ENCODE measurements at regions not wholly inside any gene's neighbourhood (a gene's known extent, or its start where the extent isn't known, plus 50 kb on each side); places are given as distances from the start of the nearest gene placed in this dataset.

DNA sequence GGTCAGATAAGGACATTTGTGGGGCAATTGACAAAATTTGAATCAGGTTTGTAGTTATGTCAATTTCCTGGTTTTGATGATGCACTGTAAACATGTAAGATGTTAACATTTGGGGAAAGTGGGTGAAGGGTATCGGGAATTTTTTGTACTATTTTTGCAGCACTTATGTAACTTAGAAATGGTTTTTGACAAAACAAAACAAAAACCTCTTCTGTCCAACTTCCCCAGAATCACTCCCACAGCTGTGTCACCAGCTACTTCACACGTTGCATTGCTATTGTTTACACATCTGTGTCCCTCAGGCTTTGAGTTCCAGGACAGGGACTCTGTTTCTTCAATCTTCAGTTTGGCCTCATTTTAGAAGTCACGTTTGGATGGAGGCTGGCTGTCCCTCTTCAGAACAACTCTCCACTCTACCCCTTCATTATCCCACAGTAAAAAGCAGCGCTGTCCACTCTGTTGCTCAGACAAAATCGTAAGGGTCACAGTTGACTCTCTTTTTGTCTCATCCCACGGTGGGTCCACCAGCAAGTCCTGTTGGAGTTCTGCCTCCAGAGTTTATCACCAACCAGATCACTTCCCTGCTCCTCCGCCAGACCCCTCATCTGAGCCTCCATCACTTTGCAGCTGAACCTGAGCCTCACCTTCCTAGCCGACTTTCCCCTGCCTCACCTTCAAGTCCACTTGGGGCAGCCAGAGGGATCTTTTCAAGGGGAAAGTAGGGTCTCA lies 63.2 kb downstream of the NENF start:
- no peak for DNase-seq (ENCODE audit: extremely low spot score, unreplicated experiment)
- H3K4me3 Mint-ChIP-seq, result no peak overlapping the region
- no peaks in the 10 kb centered on the region for H3K36me3 Mint-ChIP-seq
- peaks cover 12% of the 10 kb centered on the region for H3K4me1 Mint-ChIP-seq (ENCODE audit: unreplicated experiment)
- TF ChIP-seq, protein P1, sequence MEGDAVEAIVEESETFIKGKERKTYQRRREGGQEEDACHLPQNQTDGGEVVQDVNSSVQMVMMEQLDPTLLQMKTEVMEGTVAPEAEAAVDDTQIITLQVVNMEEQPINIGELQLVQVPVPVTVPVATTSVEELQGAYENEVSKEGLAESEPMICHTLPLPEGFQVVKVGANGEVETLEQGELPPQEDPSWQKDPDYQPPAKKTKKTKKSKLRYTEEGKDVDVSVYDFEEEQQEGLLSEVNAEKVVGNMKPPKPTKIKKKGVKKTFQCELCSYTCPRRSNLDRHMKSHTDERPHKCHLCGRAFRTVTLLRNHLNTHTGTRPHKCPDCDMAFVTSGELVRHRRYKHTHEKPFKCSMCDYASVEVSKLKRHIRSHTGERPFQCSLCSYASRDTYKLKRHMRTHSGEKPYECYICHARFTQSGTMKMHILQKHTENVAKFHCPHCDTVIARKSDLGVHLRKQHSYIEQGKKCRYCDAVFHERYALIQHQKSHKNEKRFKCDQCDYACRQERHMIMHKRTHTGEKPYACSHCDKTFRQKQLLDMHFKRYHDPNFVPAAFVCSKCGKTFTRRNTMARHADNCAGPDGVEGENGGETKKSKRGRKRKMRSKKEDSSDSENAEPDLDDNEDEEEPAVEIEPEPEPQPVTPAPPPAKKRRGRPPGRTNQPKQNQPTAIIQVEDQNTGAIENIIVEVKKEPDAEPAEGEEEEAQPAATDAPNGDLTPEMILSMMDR (conservative IDR thresholded peaks at IDR 0.05), result no peak
- H3K27ac Mint-ChIP-seq, result no peak overlapping the region
- H3K9me3 Mint-ChIP-seq, result no peaks in the 10 kb centered on the region
- peaks cover 11% of the 10 kb centered on the region for H3K27me3 Mint-ChIP-seq

DNA sequence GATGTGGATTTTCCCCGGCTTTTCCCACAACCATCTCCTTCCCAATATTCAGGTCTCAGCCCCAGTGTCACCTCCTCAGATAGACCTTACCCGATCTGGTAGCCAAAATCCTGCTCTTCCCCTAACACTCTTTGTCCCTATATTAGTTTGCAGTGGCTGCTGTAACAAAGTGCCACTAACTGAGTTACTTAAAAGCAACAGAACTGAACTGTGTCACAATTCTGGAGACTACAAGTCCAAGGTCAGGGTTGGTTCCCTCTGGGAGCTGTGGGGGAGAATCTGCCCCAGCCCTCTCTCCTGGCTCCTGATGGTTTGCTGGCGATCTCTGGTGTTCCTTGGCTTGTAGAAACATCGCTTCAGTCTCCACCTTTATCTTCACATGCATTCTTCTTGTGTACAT lies 64.0 kb downstream of the NENF start:
- TF ChIP-seq, protein P1 (conservative IDR thresholded peaks at IDR 0.05), result no peak
- no peak for DNase-seq (ENCODE audit: extremely low spot score, unreplicated experiment)
- Mint-ChIP-seq H3K4me3 (no peak overlapping the region), H3K36me3 (no peaks in the 10 kb centered on the region), H3K27me3 (peaks cover 13% of the 10 kb centered on the region), H3K4me1 (ENCODE audit: unreplicated experiment) (peaks cover 12% of the 10 kb centered on the region), H3K9me3 (no peaks in the 10 kb centered on the region), H3K27ac (no peak overlapping the region)

DNA sequence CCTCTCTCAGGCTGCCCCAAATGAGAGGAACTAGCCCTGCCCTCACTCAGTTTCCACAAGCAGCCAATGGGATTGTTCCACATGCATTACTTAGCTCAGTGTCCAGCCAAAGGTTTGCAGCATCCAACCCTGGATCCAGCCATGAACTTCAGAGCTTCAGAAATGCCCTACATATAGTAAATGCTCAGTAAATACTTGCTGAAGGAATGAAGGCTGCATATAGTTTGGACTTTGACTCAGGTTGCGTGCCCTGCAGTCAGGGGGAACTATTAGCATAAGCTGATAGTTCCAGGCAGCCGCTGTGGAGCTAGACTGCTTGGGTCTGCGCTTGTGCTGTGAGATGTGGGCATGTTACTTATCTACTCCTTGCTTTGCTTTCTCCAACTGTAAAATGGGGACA lies 64.8 kb downstream of the NENF start:
- Mint-ChIP-seq H3K4me3 (no peak overlapping the region), H3K36me3 (no peaks in the 10 kb centered on the region), H3K9me3 (no peaks in the 10 kb centered on the region), H3K4me1 (ENCODE audit: unreplicated experiment) (peaks cover 12% of the 10 kb centered on the region), H3K27me3 (peaks cover 13% of the 10 kb centered on the region), H3K27ac (no peak overlapping the region)
- TF ChIP-seq, protein P1 (conservative IDR thresholded peaks at IDR 0.05), result no peak
- no peak for DNase-seq (ENCODE audit: extremely low spot score, unreplicated experiment)

DNA sequence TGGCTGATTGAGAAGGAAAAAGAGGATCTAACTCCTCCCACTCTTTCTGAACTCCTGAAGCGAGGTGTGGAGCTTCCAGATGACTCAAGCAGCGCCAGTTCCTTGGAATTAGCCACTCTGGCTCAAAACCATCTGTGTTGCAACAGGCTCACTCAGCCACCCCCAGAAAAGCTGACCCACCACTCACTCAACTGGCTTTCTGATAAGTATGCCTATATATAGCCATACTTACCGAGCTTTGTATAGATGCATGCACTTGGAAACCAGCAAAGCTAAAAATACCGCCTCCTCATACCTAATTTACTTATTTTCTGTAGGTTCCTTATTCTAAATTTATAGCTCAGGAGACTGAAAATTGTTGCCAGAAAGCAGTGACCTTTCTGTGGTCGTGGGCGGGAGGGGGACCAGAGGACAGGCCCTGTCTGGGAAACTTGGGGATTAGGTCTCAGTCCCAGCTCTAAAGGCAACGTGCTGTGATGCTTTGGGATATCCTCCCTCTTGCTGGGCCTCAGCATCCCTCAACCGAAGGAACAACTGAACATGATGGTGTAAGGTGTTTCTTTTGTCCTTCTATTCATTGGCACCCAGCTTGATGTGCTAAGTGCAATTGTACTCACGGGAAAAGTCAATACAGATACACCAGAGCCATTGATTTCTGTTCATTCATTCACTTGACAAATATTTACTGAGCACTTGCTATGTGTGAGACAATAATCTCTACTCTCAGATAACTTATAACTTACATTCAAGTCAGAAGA lies 65.7 kb downstream of the NENF start:
- Mint-ChIP-seq H3K36me3 (no peaks in the 10 kb centered on the region), H3K4me1 (ENCODE audit: unreplicated experiment) (peaks cover 12% of the 10 kb centered on the region), H3K4me3 (no peak overlapping the region), H3K27ac (no peak overlapping the region), H3K27me3 (peaks cover 13% of the 10 kb centered on the region), H3K9me3 (no peaks in the 10 kb centered on the region)
- TF ChIP-seq, protein P1 (conservative IDR thresholded peaks at IDR 0.05), result no peak
- no peak for DNase-seq (ENCODE audit: extremely low spot score, unreplicated experiment)

DNA sequence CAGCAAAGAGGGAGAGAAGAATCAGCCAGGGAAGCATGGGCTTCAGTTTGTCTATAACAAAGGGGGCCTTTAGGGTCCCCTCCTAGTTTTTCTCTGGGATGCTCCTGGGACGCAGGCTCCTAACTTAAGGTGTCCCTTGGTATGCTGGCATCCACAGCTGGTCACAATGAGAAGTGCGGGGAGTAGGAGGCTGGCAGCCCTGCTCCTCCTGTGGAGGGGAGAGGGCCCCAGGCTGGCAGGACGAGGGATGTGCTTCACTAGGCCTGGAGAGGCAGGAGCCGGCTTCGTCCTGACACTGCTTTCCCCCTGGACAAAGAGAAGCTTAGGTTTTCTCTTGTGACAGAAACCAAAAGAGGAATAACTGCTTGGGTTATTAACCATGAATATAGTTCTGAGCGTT lies 67.6 kb downstream of the NENF start:
- DNase-seq (ENCODE audit: extremely low spot score, unreplicated experiment), result no peak
- Mint-ChIP-seq H3K36me3 (no peaks in the 10 kb centered on the region), H3K4me3 (no peak overlapping the region), H3K4me1 (ENCODE audit: unreplicated experiment) (peaks cover 12% of the 10 kb centered on the region), H3K27me3 (peaks cover 13% of the 10 kb centered on the region), H3K9me3 (no peaks in the 10 kb centered on the region), H3K27ac (no peak overlapping the region)
- TF ChIP-seq, protein P1 (conservative IDR thresholded peaks at IDR 0.05), result no peak

Measured in type B pancreatic cell (in vitro differentiated cells).